HG03175 (cell line): ENCODE measurements at regions not wholly inside any gene's neighbourhood (a gene's known extent, or its start where the extent isn't known, plus 50 kb on each side); places are given as distances from the start of the nearest gene placed in this dataset.

ENCODE experiments used
- ATAC-seq: cut with Tn5 transposase; IDR thresholded peaks from one replicate; pipeline ENCODE4 v1.9.1; 2021; ENCODE audit warnings: mild to moderate bottlenecking, moderate library complexity; ENCODE audit not compliant: unreplicated experiment

DNA sequence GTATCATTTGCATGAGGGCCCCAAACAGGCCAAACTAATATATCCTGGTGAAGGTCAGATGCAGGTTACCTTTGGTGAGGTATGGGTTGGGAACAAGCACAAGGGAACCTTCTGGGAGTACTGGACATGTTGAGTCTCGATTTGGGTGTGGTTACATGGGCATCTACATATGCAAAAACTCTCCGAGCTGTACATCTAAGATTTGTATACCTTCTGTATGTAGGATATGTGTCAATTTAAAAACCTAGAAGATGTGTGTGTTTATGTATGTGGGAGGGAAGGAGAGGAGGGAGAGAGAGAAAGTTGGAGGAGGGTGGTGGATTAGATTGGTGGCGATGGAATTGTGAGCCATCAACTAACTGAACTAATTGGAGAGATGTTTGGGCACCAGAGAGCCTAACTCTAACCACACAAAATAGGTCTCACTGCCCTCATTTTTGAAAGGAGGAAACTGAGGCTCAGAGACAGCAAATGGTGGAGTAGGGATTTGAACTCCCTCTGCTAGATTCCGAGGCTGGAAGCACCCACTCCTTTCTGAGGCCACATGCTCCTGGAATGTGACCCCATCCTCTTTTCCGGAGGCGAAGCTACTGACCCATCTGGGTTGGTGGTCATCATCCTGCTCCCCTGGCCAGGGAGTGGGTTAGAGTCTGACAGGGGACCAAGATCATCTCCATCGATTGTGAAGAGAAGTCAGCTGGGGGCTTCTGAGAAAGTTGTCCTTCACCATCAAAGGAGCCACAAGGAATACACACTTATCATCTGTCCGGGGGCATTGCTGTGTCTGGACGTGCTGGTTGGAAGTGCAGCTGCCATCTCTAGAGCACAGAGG, 107.3 kb upstream of the MYCN start:
- no peak for ATAC-seq

GRCh38 chr2:15833731-15834130, 106.6 kb upstream of the MYCN start:
- no peak for ATAC-seq

DNA sequence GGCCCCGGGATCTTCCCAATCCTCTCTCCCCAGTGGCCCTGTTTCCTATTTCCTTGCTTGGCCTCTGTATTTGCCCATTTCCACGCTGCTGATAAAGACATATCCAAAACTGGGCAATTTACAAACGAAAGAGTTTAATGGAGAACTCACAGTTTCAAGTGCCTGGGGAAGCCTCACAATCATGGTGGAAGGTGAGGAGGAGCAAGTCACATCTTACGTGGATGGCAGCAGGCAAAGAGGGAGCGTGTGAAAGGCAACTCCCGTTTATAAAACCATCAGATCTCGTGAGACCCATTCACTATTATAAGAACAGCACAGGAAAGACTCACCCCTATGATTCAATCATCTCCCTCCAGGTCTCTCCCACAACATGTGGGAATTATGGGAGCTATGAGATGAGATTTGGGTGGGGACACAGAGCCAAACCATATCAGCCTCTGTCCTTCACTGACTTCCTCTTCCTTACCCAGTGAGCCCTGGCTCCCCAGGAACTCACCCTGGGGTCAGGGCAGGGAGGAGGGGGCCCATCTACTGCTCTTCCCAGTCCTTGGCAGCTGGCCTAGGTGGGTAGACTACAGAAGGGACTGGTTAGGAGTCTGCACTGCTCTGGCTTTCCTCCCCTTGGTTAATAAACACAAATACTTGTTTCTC, 105.8 kb upstream of the MYCN start:
- ATAC-seq: no peak

GRCh38 chr2:15835991-15836688, 104.2 kb upstream of the MYCN start:
- ATAC-seq: no peak

DNA sequence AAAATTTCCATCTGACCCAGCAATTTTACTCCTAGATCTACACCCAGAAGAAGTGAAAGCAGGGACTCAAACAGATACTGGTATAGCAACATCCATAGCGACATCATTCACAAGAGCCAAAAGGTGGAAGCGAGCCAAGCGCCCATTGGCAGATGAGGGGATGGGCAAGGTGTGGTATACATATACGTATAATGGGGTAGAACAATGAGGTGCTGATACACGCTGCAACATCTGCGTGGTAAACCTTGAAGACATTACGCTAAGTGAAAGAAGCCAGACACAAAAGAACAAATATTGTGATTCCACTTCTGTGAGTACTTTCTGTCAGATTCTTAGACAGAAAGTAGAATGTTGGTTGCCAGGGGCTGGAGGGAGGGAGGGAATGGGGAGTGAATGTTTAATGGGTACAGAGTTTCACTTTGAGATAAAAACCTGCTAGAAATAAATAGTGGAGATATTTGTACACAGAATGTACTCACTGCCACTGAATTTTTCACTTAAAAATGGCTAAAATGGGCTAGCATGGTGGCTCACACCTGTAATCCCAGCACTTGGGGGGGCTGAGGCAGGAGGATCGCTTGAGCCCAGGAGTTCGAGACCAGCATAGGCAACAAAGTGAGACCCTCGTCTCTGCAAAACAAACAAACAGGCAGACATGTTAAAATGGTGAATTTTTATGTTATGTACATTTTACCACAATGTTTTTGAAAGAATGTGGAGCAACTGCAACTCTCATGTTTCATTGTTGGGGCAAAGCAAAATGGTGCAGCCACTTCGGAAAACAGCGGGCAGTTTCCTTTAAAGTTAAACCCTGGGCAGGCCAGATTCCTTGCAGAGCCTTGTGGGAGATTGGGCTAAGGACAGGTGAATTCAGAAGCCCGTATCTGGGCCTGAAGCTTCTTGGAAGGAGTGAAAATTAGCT, 103.4 kb upstream of the MYCN start:
- ATAC-seq: no peak

DNA sequence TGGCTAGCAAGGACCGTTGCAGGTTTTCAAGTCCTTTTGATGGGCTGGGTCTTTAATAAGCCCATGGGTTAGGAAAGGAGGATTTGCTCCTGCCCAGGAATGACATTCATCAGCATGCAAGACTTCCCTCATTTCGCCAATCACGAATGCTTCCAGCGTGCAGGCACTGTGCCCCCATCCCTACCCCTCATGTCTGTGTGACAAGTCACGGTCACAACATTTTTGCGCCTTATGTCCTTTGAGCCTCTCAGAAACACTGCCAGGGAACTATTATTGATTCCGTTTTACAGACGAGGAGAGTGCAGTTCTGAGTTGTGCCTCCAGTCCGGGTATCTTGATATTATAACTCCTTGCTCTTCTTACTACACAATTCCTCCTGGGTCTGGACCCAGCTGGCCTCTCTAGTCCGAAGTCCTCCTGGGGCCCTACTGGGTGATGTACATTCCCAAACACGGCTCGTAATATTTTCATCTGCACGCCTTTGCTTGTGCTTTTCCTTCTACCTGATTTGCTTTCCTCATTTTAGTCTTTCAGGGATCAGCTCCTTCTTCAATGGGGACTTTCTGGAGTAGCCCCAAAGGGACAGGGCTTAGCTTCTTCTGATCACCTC, 101.8 kb upstream of the MYCN start:
- no peak for ATAC-seq

DNA sequence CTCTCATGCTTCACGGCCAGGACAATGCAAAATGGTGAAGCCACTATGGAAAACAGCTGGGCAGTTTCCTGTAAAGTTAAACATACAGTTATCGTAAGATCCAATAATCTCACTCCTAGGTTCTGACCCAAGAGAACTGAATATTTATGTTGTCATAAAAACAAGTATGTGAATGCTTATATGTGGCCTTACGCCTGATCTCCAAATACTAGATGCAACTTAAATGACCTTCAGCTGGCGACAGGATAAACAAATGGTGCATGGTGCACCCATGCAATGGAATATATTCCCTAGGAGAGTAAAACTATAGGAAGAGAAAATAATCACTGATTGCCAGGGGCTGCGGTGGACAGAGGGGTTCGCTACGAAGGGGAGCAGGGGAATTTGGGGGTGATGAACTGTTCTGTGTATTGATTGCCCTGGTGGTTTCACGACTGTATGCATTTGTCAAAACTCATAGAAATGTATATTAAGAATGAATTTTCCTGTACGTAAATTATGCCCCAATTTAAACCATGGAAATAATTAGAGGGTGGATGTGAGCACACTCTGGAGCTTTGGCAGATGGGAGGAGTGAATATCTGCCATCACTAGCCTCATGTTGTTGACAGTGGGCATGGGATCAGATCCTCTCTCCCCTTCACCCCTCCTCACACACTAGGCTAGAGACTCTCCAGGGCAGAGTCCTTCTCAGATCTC, 100.8 kb upstream of the MYCN start:
- ATAC-seq: no peak

DNA sequence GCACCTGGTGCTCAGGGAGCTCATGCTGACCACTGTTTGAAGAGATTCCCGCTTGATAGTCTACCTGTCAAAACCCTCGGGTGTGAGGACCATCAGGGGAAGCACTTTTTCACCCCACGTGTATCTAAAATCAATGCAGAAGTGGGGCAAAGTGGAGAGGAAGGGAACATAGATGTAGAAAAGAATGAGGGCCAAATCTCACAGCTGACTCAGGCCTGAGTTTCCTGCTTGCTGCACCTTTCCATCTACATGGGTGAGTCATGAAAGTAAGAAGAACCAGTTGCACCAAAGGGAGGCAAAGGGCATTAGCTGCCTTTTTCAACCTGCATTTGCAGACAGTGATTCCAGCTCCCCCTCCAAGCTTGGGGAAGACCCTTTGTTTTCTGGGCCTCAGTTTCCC, 100.2 kb upstream of the MYCN start:
- ATAC-seq: no peak

GRCh38 chr2:15840969-15841368, 99.4 kb upstream of the MYCN start:
- no peak for ATAC-seq

DNA sequence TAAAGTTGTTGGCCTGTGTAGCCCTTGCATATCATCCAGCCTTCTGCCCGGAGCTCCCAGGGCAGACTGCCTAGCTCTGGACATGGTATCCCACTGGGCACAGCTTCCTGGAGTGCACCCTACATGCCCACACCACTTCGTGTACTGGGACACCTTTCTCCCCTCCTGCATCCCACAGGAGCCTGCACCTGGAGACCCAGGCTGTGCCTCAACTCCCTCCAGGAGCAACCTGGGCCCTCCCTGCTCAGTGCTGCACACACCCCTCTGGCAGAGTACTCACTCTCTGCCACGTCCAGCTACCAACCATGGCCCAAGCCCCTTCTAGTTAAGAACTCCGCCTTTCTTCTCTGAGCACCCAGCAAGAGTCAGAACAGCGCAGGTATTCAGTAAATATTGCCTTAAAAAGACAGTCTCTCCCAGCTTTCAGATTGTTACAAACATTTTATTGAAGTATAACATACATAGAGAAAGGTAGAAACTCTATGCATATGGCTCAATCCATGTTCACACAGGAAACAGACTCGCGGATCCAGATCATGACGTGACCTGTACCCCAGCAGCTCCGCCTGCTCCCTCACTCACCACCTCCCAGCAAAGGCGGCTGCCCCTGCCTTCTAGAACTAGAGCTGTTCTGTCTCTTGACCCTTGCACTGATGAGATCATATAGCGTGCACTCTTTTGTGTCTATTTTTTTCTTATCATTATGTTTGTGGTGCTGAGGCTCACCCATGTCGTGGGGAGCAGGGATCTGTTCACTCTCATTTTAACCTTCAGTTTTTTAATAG, 98.4 kb upstream of the MYCN start:
- ATAC-seq: no peak

- ATAC-seq: no peak
Observed at GRCh38 chr2:15842758-15843666, 97.3 kb upstream of the MYCN start.

- no peak for ATAC-seq
Observed at GRCh38 chr2:15844211-15844801, 96.0 kb upstream of the MYCN start.

DNA sequence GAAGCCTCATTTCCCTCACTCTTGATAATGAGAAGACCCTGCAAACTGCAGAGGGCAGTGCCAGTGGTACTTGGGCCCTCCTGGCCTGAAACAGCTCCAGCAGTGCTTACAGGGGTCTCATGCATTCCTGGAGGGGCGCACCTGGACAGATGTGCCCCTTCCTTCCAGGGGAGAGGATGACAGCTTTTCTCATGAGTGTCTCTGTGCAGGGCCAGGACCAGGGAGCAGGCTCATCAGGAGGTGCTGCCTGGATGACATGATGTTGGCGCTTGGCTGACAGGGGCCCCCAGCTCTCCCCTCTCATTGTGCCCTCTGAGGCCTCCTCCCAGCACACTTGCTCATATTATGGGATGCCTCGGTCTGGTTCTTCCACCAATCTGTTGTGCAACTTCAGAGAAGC, 95.1 kb upstream of the MYCN start:
- no peak for ATAC-seq

- ATAC-seq: no peak
Observed at GRCh38 chr2:15845737-15846405, 94.5 kb upstream of the MYCN start.

DNA sequence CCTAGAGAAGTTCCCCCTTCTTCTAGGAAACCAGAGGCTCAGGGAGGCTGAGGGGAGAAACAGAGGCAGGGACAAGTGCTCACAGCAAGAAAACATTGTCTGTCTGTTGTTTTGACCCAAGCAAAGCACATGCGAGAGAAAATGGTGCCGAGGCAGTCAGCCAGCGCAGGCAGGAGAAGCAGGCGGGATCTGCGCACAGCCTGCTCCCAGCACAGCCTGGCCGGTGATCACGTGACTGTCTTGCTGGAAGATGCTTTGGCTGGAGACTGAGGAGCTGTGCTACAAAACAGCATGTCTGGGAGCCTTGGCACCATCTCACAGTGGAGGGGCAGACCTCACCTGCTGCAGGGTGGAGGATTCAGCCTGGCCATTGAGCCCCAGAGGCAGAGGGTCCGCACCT, 93.7 kb upstream of the MYCN start:
- no peak for ATAC-seq

- ATAC-seq: no peak
Observed at GRCh38 chr2:15850534-15850933, 89.8 kb upstream of the MYCN start.

GRCh38 chr2:15851076-15851693, 89.2 kb upstream of the MYCN start:
- no peak for ATAC-seq
